Suprapubic skin (tissue), 4 donors: ENCODE measurements at regions not wholly inside any gene's neighbourhood (a gene's known extent, or its start where the extent isn't known, plus 50 kb on each side); places are given as distances from the start of the nearest gene placed in this dataset.

Source experiments
- DNase-seq, 2 donors: peaks; one replicate each; pipeline ENCODE4 v3.0.0-alpha.2; 2019; ENCODE audit warnings: low spot score in 2 of 2
- H3K27ac ChIP-seq: fragments of 200-600 bp; sonication (generic); one replicate; pipeline ENCODE4 v1.5.1; 2019
- H3K27me3 ChIP-seq: fragments of 200-600 bp; sonication (generic); one replicate; pipeline ENCODE4 v1.5.1; 2019
- H3K36me3 ChIP-seq: fragments of 200-600 bp; sonication (generic); one replicate; pipeline ENCODE4 v1.5.1; 2019
- H3K4me1 ChIP-seq: fragments of 200-600 bp; sonication (generic); one replicate; pipeline ENCODE4 v1.5.1; 2019
- H3K4me3 ChIP-seq: fragments of 200-600 bp; sonication (generic); one replicate; pipeline ENCODE4 v1.5.1; 2019; ENCODE audit warnings: mild to moderate bottlenecking
- H3K9me3 ChIP-seq: fragments of 200-600 bp; sonication (generic); one replicate; pipeline ENCODE4 v1.5.1; 2019
- EP300 ChIP-seq: sonication (generic); formaldehyde crosslinking; IDR thresholded peaks from one replicate; pipeline ENCODE4 v1.6.1; 2017; ENCODE audit warnings: antibody characterized with exemption
- POLR2A ChIP-seq, 2 donors: fragments of 450-650 bp; IDR thresholded peaks; one replicate each; pipeline ENCODE4 v1.6.1; 2017; ENCODE audit warnings: antibody characterized with exemption in 2 of 2, mild to moderate bottlenecking in 2 of 2, moderate library complexity in 2 of 2
- POLR2AphosphoS5 ChIP-seq, 3 donors: sonication (generic); formaldehyde crosslinking; IDR thresholded peaks; one replicate each; pipeline ENCODE4 v1.6.1; 2017; ENCODE audit warnings: antibody characterized with exemption in 3 of 3
- WGBS: methylation state at CpG from one replicate; pipeline ENCODE4 v1.1.5; 2018; 5-methylcytosine and 5-hydroxymethylcytosine counted together
- TF ChIP-seq, protein P1 (sequence below), 2 donors: fragments of 200-600 bp in 1 of 2; fragments of 450-650 bp in 1 of 2; sonication (generic) in 1 of 2; IDR thresholded peaks; one replicate each; pipeline ENCODE4 v1.5.1; 2016 to 2019; ENCODE audit warnings: antibody characterized with exemption in 2 of 2, mild to moderate bottlenecking in 1 of 2, moderate library complexity in 1 of 2

- DNase-seq, result no peak
- Histone ChIP-seq H3K4me1 (no peaks in the 10 kb centered on the region), H3K27me3 (no peaks in the 10 kb centered on the region), H3K36me3 (no peaks in the 10 kb centered on the region), H3K9me3 (no peaks in the 10 kb centered on the region), H3K27ac (no peak overlapping the region), H3K4me3 (no peak overlapping the region)
- 45% methylated on average over 4 of the region's 4 CpGs for WGBS
- TF ChIP-seq POLR2A (IDR thresholded peaks at IDR 0.05) (no peak), POLR2AphosphoS5 (IDR thresholded peaks at IDR 0.05) (no peak), EP300 (no peak)
- TF ChIP-seq, protein P1, sequence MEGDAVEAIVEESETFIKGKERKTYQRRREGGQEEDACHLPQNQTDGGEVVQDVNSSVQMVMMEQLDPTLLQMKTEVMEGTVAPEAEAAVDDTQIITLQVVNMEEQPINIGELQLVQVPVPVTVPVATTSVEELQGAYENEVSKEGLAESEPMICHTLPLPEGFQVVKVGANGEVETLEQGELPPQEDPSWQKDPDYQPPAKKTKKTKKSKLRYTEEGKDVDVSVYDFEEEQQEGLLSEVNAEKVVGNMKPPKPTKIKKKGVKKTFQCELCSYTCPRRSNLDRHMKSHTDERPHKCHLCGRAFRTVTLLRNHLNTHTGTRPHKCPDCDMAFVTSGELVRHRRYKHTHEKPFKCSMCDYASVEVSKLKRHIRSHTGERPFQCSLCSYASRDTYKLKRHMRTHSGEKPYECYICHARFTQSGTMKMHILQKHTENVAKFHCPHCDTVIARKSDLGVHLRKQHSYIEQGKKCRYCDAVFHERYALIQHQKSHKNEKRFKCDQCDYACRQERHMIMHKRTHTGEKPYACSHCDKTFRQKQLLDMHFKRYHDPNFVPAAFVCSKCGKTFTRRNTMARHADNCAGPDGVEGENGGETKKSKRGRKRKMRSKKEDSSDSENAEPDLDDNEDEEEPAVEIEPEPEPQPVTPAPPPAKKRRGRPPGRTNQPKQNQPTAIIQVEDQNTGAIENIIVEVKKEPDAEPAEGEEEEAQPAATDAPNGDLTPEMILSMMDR (IDR thresholded peaks at IDR 0.05), result no peak
These were observed 262.9 kb downstream of the IRX1 start for GRCh38 chr5:3858524-3858923.

DNA sequence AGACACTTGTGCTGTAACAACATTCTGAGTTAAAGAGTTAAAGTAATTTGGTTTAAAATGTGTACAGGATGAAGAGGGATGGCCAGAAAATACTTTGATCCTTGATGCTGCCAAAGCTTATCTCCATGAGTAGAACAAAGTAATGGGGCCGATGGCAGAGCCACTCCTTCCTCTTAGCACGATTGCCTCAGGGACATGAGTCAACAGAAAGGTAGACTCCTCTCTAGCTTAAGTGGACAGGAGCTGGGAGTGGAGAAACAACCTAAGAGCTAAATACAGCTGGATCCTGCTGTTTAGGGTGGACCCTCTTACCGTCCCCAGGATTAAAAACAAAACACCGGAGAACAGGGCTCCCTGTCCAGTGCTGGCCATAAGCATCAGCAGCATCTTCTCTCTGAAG is 267.3 kb downstream of the IRX1 start:
- 77% methylated on average over 4 of the region's 4 CpGs for WGBS

DNA sequence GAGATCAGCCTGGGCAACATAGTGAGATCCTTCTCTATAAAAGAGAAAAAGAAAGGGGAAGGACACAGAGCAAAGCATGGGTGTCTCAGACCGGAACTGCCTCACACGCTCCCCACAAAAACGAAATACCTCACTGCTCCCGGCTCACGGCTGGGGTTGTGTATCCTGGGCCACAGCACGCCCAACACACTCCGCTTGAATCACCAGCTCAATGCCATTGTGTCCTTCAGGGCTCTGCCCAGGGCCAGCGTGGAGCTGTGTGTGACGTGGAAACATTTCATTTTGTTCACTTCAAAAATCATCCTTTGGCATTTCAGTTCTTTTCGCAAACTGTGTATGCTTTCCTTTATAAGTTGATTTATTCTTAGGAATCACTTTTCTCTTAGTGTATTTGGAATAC is 279.5 kb downstream of the IRX1 start:
- H3K4me1 ChIP-seq, result no peaks in the 10 kb centered on the region
- H3K9me3 ChIP-seq, result peaks cover 7% of the 10 kb centered on the region
- no peak for DNase-seq
- TF ChIP-seq POLR2A (IDR thresholded peaks at IDR 0.05) (no peak), EP300 (no peak), POLR2AphosphoS5 (IDR thresholded peaks at IDR 0.05) (no peak)
- TF ChIP-seq, protein P1 (IDR thresholded peaks at IDR 0.05), result no peak
- H3K4me3 ChIP-seq, result no peak overlapping the region
- no peak overlapping the region for H3K27ac ChIP-seq
- no peaks in the 10 kb centered on the region for H3K27me3 ChIP-seq
- H3K36me3 ChIP-seq, result no peaks in the 10 kb centered on the region
- 86% methylated on average over 10 of the region's 10 CpGs for WGBS

More for the DNA sequence above, 267.3 kb downstream of the IRX1 start:
- H3K4me3 ChIP-seq, result no peak overlapping the region
- TF ChIP-seq EP300, result no peak
- TF ChIP-seq POLR2A (IDR thresholded peaks at IDR 0.05), result no peak
- TF ChIP-seq POLR2AphosphoS5 (IDR thresholded peaks at IDR 0.05), result no peak
- TF ChIP-seq, protein P1 (IDR thresholded peaks at IDR 0.05), result no peak
- DNase-seq, result no peak
- H3K36me3 ChIP-seq, result no peaks in the 10 kb centered on the region
- H3K4me1 ChIP-seq, result no peaks in the 10 kb centered on the region
- no peaks in the 10 kb centered on the region for H3K27me3 ChIP-seq
- H3K9me3 ChIP-seq, result no peaks in the 10 kb centered on the region
- no peak overlapping the region for H3K27ac ChIP-seq

DNA sequence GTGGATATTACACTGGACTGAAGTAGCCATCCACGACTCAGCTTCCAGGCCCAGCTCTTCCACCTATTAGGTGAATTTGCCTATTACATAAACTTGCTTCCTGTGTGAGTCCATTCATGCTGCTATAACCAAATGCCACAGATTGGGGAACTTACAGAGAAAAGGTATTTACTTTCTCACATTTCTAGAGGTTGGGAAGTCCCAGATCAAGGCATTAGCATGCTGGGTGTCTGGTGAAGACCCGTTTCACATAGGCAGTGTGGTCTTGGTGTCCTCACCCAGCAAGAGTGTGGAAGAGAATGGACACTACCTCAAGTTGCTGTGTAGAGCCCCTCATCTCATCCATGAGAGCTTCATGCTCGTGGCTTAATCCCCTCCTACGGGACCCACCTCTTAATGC is 282.6 kb downstream of the IRX1 start:
- peaks cover 3% of the 10 kb centered on the region for H3K9me3 ChIP-seq
- DNase-seq, result no peak
- H3K27ac ChIP-seq, result no peak overlapping the region
- TF ChIP-seq POLR2AphosphoS5 (IDR thresholded peaks at IDR 0.05), result no peak
- TF ChIP-seq, protein P1 (IDR thresholded peaks at IDR 0.05), result no peak
- TF ChIP-seq POLR2A (IDR thresholded peaks at IDR 0.05), result no peak
- TF ChIP-seq EP300, result no peak
- WGBS, result 86% methylated on average over 4 of the region's 4 CpGs
- no peak overlapping the region for H3K4me3 ChIP-seq
- H3K27me3 ChIP-seq, result no peaks in the 10 kb centered on the region
- no peaks in the 10 kb centered on the region for H3K36me3 ChIP-seq
- H3K4me1 ChIP-seq, result no peaks in the 10 kb centered on the region

- Histone ChIP-seq H3K4me1 (no peaks in the 10 kb centered on the region), H3K27ac (no peak overlapping the region), H3K27me3 (no peaks in the 10 kb centered on the region), H3K4me3 (no peak overlapping the region), H3K9me3 (no peaks in the 10 kb centered on the region), H3K36me3 (no peaks in the 10 kb centered on the region)
- DNase-seq, result no peak
- 85% methylated on average over 8 of the region's 11 CpGs for WGBS
- TF ChIP-seq POLR2AphosphoS5 (IDR thresholded peaks at IDR 0.05) (no peak), EP300 (no peak), POLR2A (IDR thresholded peaks at IDR 0.05) (no peak)
- TF ChIP-seq, protein P1 (IDR thresholded peaks at IDR 0.05), result no peak
These were observed 287.4 kb downstream of the IRX1 start for GRCh38 chr5:3883040-3883439.
